ENCODE measurements at regions not wholly inside any gene's neighbourhood (a gene's known extent, or its start where the extent isn't known, plus 50 kb on each side); places are given as distances from the start of the nearest gene placed in this dataset.

DNA sequence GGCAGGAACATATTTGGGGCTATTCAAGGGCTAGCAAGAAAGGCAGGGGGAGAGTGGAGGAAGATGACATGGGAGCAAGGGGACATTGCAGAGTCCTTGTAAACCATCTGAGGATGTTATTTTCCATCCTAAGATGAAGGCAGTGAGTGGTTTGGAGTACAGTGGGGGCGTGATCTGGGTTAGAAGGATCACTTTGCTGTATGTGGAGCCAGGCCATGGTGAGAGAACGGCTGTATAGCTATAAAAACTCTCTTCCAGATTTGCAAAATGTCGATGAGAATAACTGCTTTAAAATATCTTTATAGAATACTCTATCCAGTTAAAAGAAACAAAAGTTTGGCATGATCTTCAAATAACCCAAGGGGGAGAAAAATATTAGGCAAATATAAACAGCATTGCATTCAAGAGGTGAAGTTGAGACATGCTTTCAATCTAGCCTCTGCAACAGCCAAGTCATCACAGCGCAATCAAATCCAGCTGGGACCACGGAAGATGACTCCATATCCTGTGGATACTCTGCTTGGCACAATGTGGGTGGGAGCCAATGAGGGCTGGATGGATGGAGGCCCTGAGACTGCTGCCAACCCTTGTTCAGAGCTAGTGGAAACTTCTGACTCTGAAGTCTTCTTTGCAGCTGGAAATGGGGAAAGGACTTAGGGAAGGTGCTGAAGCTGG, 111.5 kb upstream of the BASP1 start:
- no peak for TF ChIP-seq POLR2AphosphoS5 (IDR thresholded peaks at IDR 0.05; ENCODE audit: borderline replicate concordance, low read depth, low read length)
- no peak for TF ChIP-seq EZH2 (IDR thresholded peaks at IDR 0.05)
